Activated B cell treated with CpG ODN at 0.5 μM for 24 hours (primary cell): ENCODE measurements at regions not wholly inside any gene's neighbourhood (a gene's known extent, or its start where the extent isn't known, plus 50 kb on each side); places are given as distances from the start of the nearest gene placed in this dataset.

Experiments used
- ATAC-seq: fragments of 200-7000 bp; cut with Tn5 transposase; one replicate; pipeline ENCODE4 v1.10.0; 2021; ENCODE audit warnings: low read depth, mild to moderate bottlenecking, moderate library complexity
- CTCF ChIA-PET: fragments of 350-600 bp; sonication (Branson Sonifier 250); formaldehyde crosslinking; loops from one replicate; lab custom pipeline; 2021; ENCODE audit warnings: antibody characterized with exemption; lab: Charles Lee
- POLR2A ChIA-PET: fragments of 350-600 bp; sonication (Branson Sonifier 250); formaldehyde crosslinking; loops from one replicate; lab custom pipeline; 2021; ENCODE audit warnings: antibody characterized with exemption; lab: Charles Lee
- DNase-seq: peaks from one replicate; pipeline ENCODE4 v3.0.0; 2022
- H3K27ac Mint-ChIP-seq: one replicate; pipeline ENCODE4 v1.8.0; 2020; ENCODE audit warnings: mixed read lengths
- H3K27me3 Mint-ChIP-seq: one replicate; pipeline ENCODE4 v1.8.0; 2021; ENCODE audit warnings: mixed read lengths
- H3K36me3 Mint-ChIP-seq: one replicate; pipeline ENCODE4 v1.8.0; 2021; ENCODE audit warnings: low read depth, mixed read lengths
- H3K4me1 Mint-ChIP-seq: one replicate; pipeline ENCODE4 v1.8.0; 2021; ENCODE audit warnings: mixed read lengths
- H3K4me3 Mint-ChIP-seq: one replicate; pipeline ENCODE4 v1.8.0; 2020; ENCODE audit warnings: mild to moderate bottlenecking, mixed read lengths
- H3K9me3 Mint-ChIP-seq: one replicate; pipeline ENCODE4 v1.8.0; 2020; ENCODE audit warnings: mixed read lengths
- intact Hi-C: fragments of 100-400 bp; cut with micrococcal nuclease; formaldehyde crosslinking; loops from one replicate; pipeline ENCODE4 v1.15.1; 2024
- TF ChIP-seq, protein P1 (sequence below): fragments of 200-600 bp; IDR thresholded peaks from one replicate; pipeline ENCODE4 v1.8.0; 2022; ENCODE audit warnings: antibody characterized with exemption, mild to moderate bottlenecking

DNA sequence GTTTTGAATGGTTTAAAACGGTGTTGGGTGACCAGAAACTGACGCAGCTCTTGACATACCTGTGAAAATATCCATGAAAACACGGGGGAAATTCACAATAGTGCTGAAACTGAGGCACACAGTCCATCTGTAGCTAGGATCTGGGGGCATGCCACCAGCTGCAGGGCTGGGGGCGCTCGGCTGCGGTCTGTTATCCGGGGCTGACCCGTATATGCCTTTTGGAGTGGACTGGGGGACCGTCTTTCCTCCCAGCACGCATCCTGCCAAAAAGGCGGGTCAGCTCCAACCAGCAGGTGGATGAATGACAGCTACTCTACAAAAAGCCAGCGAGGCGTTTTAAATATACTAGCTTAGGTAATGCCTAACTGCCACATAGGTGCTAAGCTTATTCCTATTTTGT is 729.8 kb downstream of the QKI start:
- Mint-ChIP-seq H3K36me3 (no peaks in the 10 kb centered on the region), H3K27me3 (no peaks in the 10 kb centered on the region), H3K9me3 (peaks cover 7% of the 10 kb centered on the region), H3K27ac (no peak overlapping the region), H3K4me1 (no peaks in the 10 kb centered on the region), H3K4me3 (no peak overlapping the region)
- ATAC-seq (no peak), DNase-seq (no peak)
- ChIA-PET CTCF (no interaction called here), POLR2A (no interaction called here)
- intact Hi-C loops: no loop called here
- TF ChIP-seq, protein P1, sequence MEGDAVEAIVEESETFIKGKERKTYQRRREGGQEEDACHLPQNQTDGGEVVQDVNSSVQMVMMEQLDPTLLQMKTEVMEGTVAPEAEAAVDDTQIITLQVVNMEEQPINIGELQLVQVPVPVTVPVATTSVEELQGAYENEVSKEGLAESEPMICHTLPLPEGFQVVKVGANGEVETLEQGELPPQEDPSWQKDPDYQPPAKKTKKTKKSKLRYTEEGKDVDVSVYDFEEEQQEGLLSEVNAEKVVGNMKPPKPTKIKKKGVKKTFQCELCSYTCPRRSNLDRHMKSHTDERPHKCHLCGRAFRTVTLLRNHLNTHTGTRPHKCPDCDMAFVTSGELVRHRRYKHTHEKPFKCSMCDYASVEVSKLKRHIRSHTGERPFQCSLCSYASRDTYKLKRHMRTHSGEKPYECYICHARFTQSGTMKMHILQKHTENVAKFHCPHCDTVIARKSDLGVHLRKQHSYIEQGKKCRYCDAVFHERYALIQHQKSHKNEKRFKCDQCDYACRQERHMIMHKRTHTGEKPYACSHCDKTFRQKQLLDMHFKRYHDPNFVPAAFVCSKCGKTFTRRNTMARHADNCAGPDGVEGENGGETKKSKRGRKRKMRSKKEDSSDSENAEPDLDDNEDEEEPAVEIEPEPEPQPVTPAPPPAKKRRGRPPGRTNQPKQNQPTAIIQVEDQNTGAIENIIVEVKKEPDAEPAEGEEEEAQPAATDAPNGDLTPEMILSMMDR: no peak

DNA sequence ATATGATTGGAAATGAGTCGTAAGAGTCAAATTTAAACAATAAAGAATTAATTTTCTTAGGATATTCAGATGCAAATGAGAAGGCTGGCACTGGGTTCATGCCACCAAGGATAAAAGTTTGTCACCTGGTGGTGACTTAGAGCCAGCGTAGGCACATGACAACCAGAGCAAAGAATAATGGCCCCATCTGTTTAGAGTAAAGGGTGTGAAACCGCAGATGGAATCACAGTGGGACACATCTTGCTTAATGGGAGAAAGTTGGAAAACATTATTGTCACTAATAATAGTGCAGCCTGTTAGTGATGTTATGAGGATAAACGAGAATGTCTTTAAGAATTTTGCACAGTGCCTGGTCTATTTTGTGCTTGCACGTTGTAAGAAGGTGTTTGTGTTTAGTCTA is 727.8 kb downstream of the QKI start:
- TF ChIP-seq, protein P1: no peak
- POLR2A ChIA-PET: no interaction called here
- Mint-ChIP-seq H3K4me3 (no peak overlapping the region), H3K36me3 (no peaks in the 10 kb centered on the region), H3K27ac (no peak overlapping the region), H3K4me1 (no peaks in the 10 kb centered on the region), H3K27me3 (no peaks in the 10 kb centered on the region), H3K9me3 (peaks cover 3% of the 10 kb centered on the region)
- DNase-seq (no peak), ATAC-seq (no peak)
- intact Hi-C loops: no loop called here
- CTCF ChIA-PET: no interaction called here

DNA sequence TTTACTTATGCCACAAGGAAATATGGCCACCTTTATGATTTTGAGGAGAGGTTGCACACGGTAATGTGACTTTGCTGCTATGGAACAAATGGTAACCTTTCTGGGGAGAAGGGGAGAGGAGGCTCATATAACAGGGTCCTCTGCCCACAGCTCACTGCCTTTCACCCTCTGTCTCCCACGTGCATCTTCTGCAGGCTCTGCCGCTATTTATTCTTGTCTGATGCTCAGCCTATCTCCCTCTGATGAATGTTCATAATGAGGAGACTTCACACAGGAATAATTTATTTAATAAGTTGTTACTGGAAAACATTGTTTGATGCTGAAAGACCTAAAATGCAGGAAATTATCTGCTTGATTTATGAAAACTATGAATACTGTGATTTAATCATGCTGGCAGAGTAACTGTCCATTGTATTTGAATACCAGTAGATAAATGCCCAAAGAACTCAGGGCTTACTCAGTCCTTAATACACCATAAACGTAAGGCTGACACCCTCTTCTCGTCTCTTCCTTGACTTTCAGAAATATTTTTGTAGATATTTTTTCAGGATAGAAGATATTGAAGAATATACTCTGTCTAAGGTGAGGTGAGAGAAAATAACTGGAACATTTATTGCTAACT is 721.1 kb downstream of the QKI start:
- DNase-seq (no peak), ATAC-seq (no peak)
- ChIA-PET POLR2A (no interaction called here), CTCF (no interaction called here)
- TF ChIP-seq, protein P1: no peak
- intact Hi-C loops: no loop called here
- H3K27me3 Mint-ChIP-seq: no peaks in the 10 kb centered on the region
- no peak overlapping the region for H3K4me3 Mint-ChIP-seq
- H3K36me3 Mint-ChIP-seq: no peaks in the 10 kb centered on the region
- no peaks in the 10 kb centered on the region for H3K9me3 Mint-ChIP-seq
- no peak overlapping the region for H3K27ac Mint-ChIP-seq
- no peaks in the 10 kb centered on the region for H3K4me1 Mint-ChIP-seq

DNA sequence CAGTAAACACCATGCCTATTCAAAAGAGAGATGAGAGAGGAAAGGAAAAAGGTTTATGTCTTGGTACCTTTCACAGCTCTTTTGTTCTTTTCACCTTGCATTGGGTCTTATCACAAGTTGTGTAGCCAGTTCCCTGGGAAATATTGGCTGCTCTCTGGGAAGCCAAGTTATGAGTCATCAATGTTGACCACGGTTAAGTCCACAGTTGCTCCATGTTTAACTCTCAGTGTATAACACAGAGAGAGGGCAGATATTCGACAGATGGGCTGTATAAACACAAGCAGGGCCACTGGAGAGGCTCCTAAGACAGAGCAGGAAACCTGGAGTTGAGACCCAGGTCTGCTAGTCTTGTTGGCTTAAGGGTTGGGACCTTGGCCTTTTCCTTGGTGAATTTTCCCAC is 718.6 kb downstream of the QKI start:
- H3K9me3 Mint-ChIP-seq: no peaks in the 10 kb centered on the region
- ATAC-seq (no peak), DNase-seq (no peak)
- H3K27ac Mint-ChIP-seq: no peak overlapping the region
- POLR2A ChIA-PET: no interaction called here
- H3K4me3 Mint-ChIP-seq: no peak overlapping the region
- TF ChIP-seq, protein P1: no peak
- no peaks in the 10 kb centered on the region for H3K36me3 Mint-ChIP-seq
- H3K27me3 Mint-ChIP-seq: no peaks in the 10 kb centered on the region
- CTCF ChIA-PET: no interaction called here
- intact Hi-C loops: no loop called here
- no peaks in the 10 kb centered on the region for H3K4me1 Mint-ChIP-seq

DNA sequence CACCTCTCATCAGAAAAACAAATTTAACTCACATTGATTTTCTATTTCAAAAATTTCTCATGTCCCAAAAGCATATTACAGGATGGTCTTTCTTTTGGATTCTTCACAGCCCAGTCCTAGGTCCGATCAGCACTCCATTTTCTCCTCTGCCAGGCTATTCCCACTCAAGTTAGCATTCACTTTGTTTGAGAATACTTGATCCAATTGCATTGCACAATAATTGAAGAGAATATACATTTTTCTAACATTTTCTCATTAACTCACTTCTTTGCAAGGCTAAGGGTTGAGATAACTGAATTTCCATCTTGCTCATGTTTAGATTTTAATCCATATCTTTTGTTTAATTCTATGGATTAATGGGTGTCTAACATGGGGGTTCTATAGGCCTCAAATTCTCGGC is 716.1 kb downstream of the QKI start:
- ChIA-PET POLR2A (no interaction called here), CTCF (no interaction called here)
- TF ChIP-seq, protein P1: no peak
- Mint-ChIP-seq H3K36me3 (no peaks in the 10 kb centered on the region), H3K4me1 (no peaks in the 10 kb centered on the region), H3K4me3 (no peak overlapping the region), H3K27ac (no peak overlapping the region), H3K27me3 (no peaks in the 10 kb centered on the region), H3K9me3 (no peaks in the 10 kb centered on the region)
- DNase-seq (no peak), ATAC-seq (no peak)
- intact Hi-C loops: no loop called here
